ENCODE measurements at regions not wholly inside any gene's neighbourhood (a gene's known extent, or its start where the extent isn't known, plus 50 kb on each side); places are given as distances from the start of the nearest gene placed in this dataset.
A peak's percentile ranks its signal among the peaks of the same experiment; 100 is the strongest.

GRCh38 chr5:110103081-110103480, 413.4 kb downstream of the MAN2A1 start:
- H3K4me1 ChIP-seq (ENCODE audit: insufficient read depth, poor library complexity, severe bottlenecking): no peaks in the 10 kb centered on the region
- TF ChIP-seq CTCF (IDR thresholded peaks at IDR 0.05; ENCODE audit: poor library complexity, severe bottlenecking): no peak
- no peak overlapping the region for H3K27ac ChIP-seq (ENCODE audit: poor library complexity, severe bottlenecking)
- no peak overlapping the region for H3K4me3 ChIP-seq (ENCODE audit: severe bottlenecking)
- no peak for DNase-seq (ENCODE audit: low spot score)
- no peaks in the 10 kb centered on the region for H3K9me3 ChIP-seq (ENCODE audit: severe bottlenecking)
- peaks cover 21% of the 10 kb centered on the region for H3K27me3 ChIP-seq (ENCODE audit: insufficient read depth, poor library complexity, severe bottlenecking)
- H3K36me3 ChIP-seq (ENCODE audit: low read depth): no peaks in the 10 kb centered on the region
- ATAC-seq (ENCODE audit: low read depth): no peak

- no peak overlapping the region for H3K27ac ChIP-seq (ENCODE audit: poor library complexity, severe bottlenecking)
- no peak for ATAC-seq (ENCODE audit: low read depth)
These were observed 414.5 kb downstream of the MAN2A1 start for GRCh38 chr5:110104060-110104725.

GRCh38 chr5:110104726-110105669, 415.3 kb downstream of the MAN2A1 start:
- no peak for TF ChIP-seq CTCF (IDR thresholded peaks at IDR 0.05; ENCODE audit: poor library complexity, severe bottlenecking)
- peaks cover 23% of the 10 kb centered on the region for H3K27me3 ChIP-seq (ENCODE audit: insufficient read depth, poor library complexity, severe bottlenecking)
- H3K36me3 ChIP-seq (ENCODE audit: low read depth): no peaks in the 10 kb centered on the region
- H3K4me1 ChIP-seq (ENCODE audit: insufficient read depth, poor library complexity, severe bottlenecking): no peaks in the 10 kb centered on the region
- DNase-seq (ENCODE audit: low spot score): no peak
- ATAC-seq (ENCODE audit: low read depth): no peak
- H3K4me3 ChIP-seq (ENCODE audit: severe bottlenecking): no peak overlapping the region
- H3K27ac ChIP-seq (ENCODE audit: poor library complexity, severe bottlenecking): no peak overlapping the region
- H3K9me3 ChIP-seq (ENCODE audit: severe bottlenecking): no peaks in the 10 kb centered on the region

More at GRCh38 chr5:110104060-110104725, 414.5 kb downstream of the MAN2A1 start:
- TF ChIP-seq CTCF (IDR thresholded peaks at IDR 0.05; ENCODE audit: poor library complexity, severe bottlenecking): no peak
- Histone ChIP-seq H3K36me3 (ENCODE audit: low read depth) (no peaks in the 10 kb centered on the region), H3K4me3 (ENCODE audit: severe bottlenecking) (no peak overlapping the region), H3K27me3 (ENCODE audit: insufficient read depth, poor library complexity, severe bottlenecking) (peaks cover 23% of the 10 kb centered on the region), H3K9me3 (ENCODE audit: severe bottlenecking) (no peaks in the 10 kb centered on the region), H3K4me1 (ENCODE audit: insufficient read depth, poor library complexity, severe bottlenecking) (no peaks in the 10 kb centered on the region)
- DNase-seq (ENCODE audit: low spot score): no peak

GRCh38 chr5:110105692-110106091, 416.0 kb downstream of the MAN2A1 start:
- DNase-seq (ENCODE audit: low spot score) (no peak), ATAC-seq (ENCODE audit: low read depth) (peak; percentile 50; the same call in 1 of the 3 replicates)

More at GRCh38 chr5:110105692-110106091, 416.0 kb downstream of the MAN2A1 start:
- H3K27me3 ChIP-seq (ENCODE audit: insufficient read depth, poor library complexity, severe bottlenecking): peaks cover 23% of the 10 kb centered on the region
- no peaks in the 10 kb centered on the region for H3K9me3 ChIP-seq (ENCODE audit: severe bottlenecking)
- no peak overlapping the region for H3K27ac ChIP-seq (ENCODE audit: poor library complexity, severe bottlenecking)
- no peak overlapping the region for H3K4me3 ChIP-seq (ENCODE audit: severe bottlenecking)
- no peaks in the 10 kb centered on the region for H3K4me1 ChIP-seq (ENCODE audit: insufficient read depth, poor library complexity, severe bottlenecking)
- TF ChIP-seq CTCF (IDR thresholded peaks at IDR 0.05; ENCODE audit: poor library complexity, severe bottlenecking): no peak
- H3K36me3 ChIP-seq (ENCODE audit: low read depth): no peaks in the 10 kb centered on the region

All from RWPE2 (cell line).